Liver (tissue), 2 donors: ENCODE measurements at regions not wholly inside any gene's neighbourhood (a gene's known extent, or its start where the extent isn't known, plus 50 kb on each side); places are given as distances from the start of the nearest gene placed in this dataset.

Experiments
- TF ChIP-seq, protein P1 (sequence below): IDR thresholded peaks from 2 replicates; pipeline ENCODE4 v1.6.1; 2016; ENCODE audit warnings: antibody characterized with exemption, mild to moderate bottlenecking
- TF ChIP-seq, protein P2 (sequence below): fragments of 150-350 bp; IDR thresholded peaks from 2 replicates; pipeline ENCODE4 v1.5.1; 2017; ENCODE audit warnings: improper control_type of control experiment, low read depth, low read length; ENCODE audit not compliant: missing input control
- donor health status: healthy.

DNA sequence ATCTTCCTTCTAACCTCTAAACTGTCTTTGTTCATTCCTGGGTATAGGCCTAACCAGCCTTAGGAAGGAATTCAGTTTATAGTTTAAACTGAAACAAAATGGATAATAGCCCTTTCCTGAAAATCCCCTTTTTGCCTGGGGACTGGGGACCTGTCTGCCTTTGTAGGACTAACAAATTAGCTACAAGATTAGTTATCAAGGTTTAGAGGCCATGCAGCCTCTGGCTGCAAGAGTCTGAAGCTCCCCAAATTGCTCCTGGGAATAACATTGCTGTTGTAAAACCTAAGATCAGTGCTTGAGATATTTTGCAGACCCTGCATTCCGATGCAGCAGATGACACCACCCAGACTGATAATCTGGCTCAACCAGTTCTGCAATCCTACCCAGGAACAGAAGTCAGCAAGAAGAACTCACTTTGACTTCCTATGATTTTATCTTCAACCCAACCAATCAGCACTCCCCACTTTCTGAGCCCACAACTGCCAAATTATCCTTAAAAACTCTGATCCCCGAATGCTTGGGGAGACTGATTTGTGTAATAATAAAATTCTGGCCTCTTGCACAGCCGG is 96.6 kb upstream of the ETV3 start:
- TF ChIP-seq, protein P1, sequence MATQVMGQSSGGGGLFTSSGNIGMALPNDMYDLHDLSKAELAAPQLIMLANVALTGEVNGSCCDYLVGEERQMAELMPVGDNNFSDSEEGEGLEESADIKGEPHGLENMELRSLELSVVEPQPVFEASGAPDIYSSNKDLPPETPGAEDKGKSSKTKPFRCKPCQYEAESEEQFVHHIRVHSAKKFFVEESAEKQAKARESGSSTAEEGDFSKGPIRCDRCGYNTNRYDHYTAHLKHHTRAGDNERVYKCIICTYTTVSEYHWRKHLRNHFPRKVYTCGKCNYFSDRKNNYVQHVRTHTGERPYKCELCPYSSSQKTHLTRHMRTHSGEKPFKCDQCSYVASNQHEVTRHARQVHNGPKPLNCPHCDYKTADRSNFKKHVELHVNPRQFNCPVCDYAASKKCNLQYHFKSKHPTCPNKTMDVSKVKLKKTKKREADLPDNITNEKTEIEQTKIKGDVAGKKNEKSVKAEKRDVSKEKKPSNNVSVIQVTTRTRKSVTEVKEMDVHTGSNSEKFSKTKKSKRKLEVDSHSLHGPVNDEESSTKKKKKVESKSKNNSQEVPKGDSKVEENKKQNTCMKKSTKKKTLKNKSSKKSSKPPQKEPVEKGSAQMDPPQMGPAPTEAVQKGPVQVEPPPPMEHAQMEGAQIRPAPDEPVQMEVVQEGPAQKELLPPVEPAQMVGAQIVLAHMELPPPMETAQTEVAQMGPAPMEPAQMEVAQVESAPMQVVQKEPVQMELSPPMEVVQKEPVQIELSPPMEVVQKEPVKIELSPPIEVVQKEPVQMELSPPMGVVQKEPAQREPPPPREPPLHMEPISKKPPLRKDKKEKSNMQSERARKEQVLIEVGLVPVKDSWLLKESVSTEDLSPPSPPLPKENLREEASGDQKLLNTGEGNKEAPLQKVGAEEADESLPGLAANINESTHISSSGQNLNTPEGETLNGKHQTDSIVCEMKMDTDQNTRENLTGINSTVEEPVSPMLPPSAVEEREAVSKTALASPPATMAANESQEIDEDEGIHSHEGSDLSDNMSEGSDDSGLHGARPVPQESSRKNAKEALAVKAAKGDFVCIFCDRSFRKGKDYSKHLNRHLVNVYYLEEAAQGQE, result no peak
- TF ChIP-seq, protein P2, sequence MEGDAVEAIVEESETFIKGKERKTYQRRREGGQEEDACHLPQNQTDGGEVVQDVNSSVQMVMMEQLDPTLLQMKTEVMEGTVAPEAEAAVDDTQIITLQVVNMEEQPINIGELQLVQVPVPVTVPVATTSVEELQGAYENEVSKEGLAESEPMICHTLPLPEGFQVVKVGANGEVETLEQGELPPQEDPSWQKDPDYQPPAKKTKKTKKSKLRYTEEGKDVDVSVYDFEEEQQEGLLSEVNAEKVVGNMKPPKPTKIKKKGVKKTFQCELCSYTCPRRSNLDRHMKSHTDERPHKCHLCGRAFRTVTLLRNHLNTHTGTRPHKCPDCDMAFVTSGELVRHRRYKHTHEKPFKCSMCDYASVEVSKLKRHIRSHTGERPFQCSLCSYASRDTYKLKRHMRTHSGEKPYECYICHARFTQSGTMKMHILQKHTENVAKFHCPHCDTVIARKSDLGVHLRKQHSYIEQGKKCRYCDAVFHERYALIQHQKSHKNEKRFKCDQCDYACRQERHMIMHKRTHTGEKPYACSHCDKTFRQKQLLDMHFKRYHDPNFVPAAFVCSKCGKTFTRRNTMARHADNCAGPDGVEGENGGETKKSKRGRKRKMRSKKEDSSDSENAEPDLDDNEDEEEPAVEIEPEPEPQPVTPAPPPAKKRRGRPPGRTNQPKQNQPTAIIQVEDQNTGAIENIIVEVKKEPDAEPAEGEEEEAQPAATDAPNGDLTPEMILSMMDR, result no peak
